HEK293 (cell line): ENCODE measurements at regions not wholly inside any gene's neighbourhood (a gene's known extent, or its start where the extent isn't known, plus 50 kb on each side); places are given as distances from the start of the nearest gene placed in this dataset.

ENCODE experiments used
- HOXC10 ChIP-seq: sonication (generic); formaldehyde crosslinking; IDR thresholded peaks from 2 replicates; pipeline ENCODE4 v1.8.1; 2023; ENCODE audit warnings: mild to moderate bottlenecking, missing genetic modification reagents
- YY2 ChIP-seq: fragments of 450-650 bp; formaldehyde crosslinking; IDR thresholded peaks from 2 replicates; pipeline ENCODE4 v1.5.1; 2016; ENCODE audit warnings: missing biosample characterization, missing genetic modification characterization
- ZNF10 ChIP-seq: fragments of 450-650 bp; formaldehyde crosslinking; IDR thresholded peaks from 2 replicates; pipeline ENCODE4 v1.5.1; 2017; ENCODE audit warnings: missing biosample characterization, missing genetic modification characterization
- ZNF175 ChIP-seq: fragments of 450-650 bp; formaldehyde crosslinking; IDR thresholded peaks from 2 replicates; pipeline ENCODE4 v1.5.1; 2016; ENCODE audit warnings: missing biosample characterization, missing genetic modification characterization
- ZNF529 ChIP-seq: fragments of 450-650 bp; formaldehyde crosslinking; IDR thresholded peaks from 2 replicates; pipeline ENCODE4 v1.5.1; 2017; ENCODE audit warnings: missing genetic modification characterization, missing biosample characterization; ENCODE audit not compliant: insufficient replicate concordance
- ZSCAN30 ChIP-seq: fragments of 450-650 bp; IDR thresholded peaks from 2 replicates; pipeline ENCODE4 v1.5.1; 2018; ENCODE audit warnings: missing biosample characterization, mild to moderate bottlenecking, missing genetic modification characterization, moderate library complexity
- TF ChIP-seq, protein P1 (sequence below): fragments of 450-650 bp; formaldehyde crosslinking; IDR thresholded peaks from 2 replicates; pipeline ENCODE4 v1.5.1; 2016; ENCODE audit warnings: missing biosample characterization, missing genetic modification characterization
- TF ChIP-seq, protein P2 (sequence below): fragments of 450-650 bp; formaldehyde crosslinking; IDR thresholded peaks from 2 replicates; pipeline ENCODE4 v1.5.1; 2016; ENCODE audit warnings: missing biosample characterization, missing genetic modification characterization

DNA sequence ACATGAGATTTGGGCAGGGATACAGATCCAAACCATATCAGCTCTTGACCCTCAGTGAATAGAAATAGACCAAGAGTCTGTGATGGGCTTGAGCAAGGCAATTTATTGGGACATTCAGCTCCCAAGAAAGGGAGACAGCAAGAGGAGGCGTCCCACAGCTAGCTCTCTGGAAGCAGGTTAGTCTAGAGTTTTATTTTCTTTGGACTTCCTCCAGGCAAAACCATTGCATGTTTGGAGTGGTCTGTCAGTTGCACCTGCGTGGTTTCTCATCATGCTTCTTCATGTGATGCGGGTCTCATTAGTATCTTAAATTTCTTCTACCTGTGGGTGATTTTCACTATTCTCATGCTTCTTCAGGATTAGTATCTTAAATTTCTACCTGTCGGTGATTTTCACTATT lies 1530.6 kb downstream of the PLA2G4A start:
- TF ChIP-seq, protein P1, sequence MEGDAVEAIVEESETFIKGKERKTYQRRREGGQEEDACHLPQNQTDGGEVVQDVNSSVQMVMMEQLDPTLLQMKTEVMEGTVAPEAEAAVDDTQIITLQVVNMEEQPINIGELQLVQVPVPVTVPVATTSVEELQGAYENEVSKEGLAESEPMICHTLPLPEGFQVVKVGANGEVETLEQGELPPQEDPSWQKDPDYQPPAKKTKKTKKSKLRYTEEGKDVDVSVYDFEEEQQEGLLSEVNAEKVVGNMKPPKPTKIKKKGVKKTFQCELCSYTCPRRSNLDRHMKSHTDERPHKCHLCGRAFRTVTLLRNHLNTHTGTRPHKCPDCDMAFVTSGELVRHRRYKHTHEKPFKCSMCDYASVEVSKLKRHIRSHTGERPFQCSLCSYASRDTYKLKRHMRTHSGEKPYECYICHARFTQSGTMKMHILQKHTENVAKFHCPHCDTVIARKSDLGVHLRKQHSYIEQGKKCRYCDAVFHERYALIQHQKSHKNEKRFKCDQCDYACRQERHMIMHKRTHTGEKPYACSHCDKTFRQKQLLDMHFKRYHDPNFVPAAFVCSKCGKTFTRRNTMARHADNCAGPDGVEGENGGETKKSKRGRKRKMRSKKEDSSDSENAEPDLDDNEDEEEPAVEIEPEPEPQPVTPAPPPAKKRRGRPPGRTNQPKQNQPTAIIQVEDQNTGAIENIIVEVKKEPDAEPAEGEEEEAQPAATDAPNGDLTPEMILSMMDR, result no peak
- no peak for TF ChIP-seq ZNF175 (tag by site-specific recombination)
- no peak for TF ChIP-seq ZSCAN30
- no peak for TF ChIP-seq ZNF10
- no peak for TF ChIP-seq ZNF529
- TF ChIP-seq, protein P2, sequence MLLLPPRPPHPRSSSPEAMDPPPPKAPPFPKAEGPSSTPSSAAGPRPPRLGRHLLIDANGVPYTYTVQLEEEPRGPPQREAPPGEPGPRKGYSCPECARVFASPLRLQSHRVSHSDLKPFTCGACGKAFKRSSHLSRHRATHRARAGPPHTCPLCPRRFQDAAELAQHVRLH (tag by site-specific recombination), result no peak
- TF ChIP-seq HOXC10 (CRISPR knock-in tag), result no peak
- TF ChIP-seq YY2 (tag by site-specific recombination), result no peak
